Activated CD4-positive, alpha-beta T cell treated with anti-CD3 and anti-CD28 coated beads, Interleukin-2, amount 10 ng/mL, durations not matched to agents 7 days and 5 days (primary cell): ENCODE measurements at regions not wholly inside any gene's neighbourhood (a gene's known extent, or its start where the extent isn't known, plus 50 kb on each side); places are given as distances from the start of the nearest gene placed in this dataset.
"Not testable (repeated sequence)": the region's sequence is repeated elsewhere in the genome, so short reads cannot be mapped to it uniquely, and the experiment has no call there.

Source experiments
- CTCF ChIA-PET: fragments of 350-600 bp; sonication (Branson Sonifier 250); formaldehyde crosslinking; loops from one replicate; lab custom pipeline; 2021; ENCODE audit warnings: antibody characterized with exemption; lab: Charles Lee
- POLR2A ChIA-PET: fragments of 350-600 bp; sonication (Branson Sonifier 250); formaldehyde crosslinking; loops from one replicate; lab custom pipeline; 2021; ENCODE audit warnings: antibody characterized with exemption; lab: Charles Lee
- DNase-seq: peaks from one replicate; pipeline ENCODE4 v3.0.0-alpha.2; 2020
- H3K27ac Mint-ChIP-seq: one replicate; pipeline ENCODE4 v1.8.0; 2021; ENCODE audit warnings: mild to moderate bottlenecking, moderate library complexity, mixed read lengths
- H3K27me3 Mint-ChIP-seq: one replicate; pipeline ENCODE4 v1.8.0; 2021; ENCODE audit warnings: mixed read lengths
- H3K36me3 Mint-ChIP-seq: one replicate; pipeline ENCODE4 v1.8.0; 2021; ENCODE audit warnings: low read depth, mixed read lengths
- H3K4me1 Mint-ChIP-seq: one replicate; pipeline ENCODE4 v1.8.0; 2021; ENCODE audit warnings: mixed read lengths
- H3K4me3 Mint-ChIP-seq: one replicate; pipeline ENCODE4 v1.8.0; 2021; ENCODE audit warnings: mild to moderate bottlenecking, moderate library complexity, mixed read lengths
- H3K9me3 Mint-ChIP-seq: one replicate; pipeline ENCODE4 v1.8.0; 2021; ENCODE audit warnings: mixed read lengths

GRCh38 chr11:92457250-92457649 lies 232.6 kb downstream of the FAT3 start:
- H3K4me3 Mint-ChIP-seq, result no peak overlapping the region
- H3K9me3 Mint-ChIP-seq, result no peaks in the 10 kb centered on the region
- no peaks in the 10 kb centered on the region for H3K27me3 Mint-ChIP-seq
- DNase-seq, result no peak
- no peaks in the 10 kb centered on the region for H3K36me3 Mint-ChIP-seq
- CTCF ChIA-PET, result no interaction called here
- H3K4me1 Mint-ChIP-seq, result no peaks in the 10 kb centered on the region
- POLR2A ChIA-PET, result no interaction called here
- no peak overlapping the region for H3K27ac Mint-ChIP-seq

- Mint-ChIP-seq H3K4me1 (no peaks in the 10 kb centered on the region), H3K27me3 (no peaks in the 10 kb centered on the region), H3K36me3 (no peaks in the 10 kb centered on the region), H3K9me3 (no peaks in the 10 kb centered on the region), H3K27ac (no peak overlapping the region), H3K4me3 (no peak overlapping the region)
- DNase-seq, result no peak
- ChIA-PET CTCF (no interaction called here), POLR2A (no interaction called here)
Measured at GRCh38 chr11:92458486-92458885, 233.9 kb downstream of the FAT3 start.

GRCh38 chr11:92460213-92460612 lies 235.6 kb downstream of the FAT3 start:
- no peaks in the 10 kb centered on the region for H3K4me1 Mint-ChIP-seq
- CTCF ChIA-PET, result no interaction called here

GRCh38 chr11:92461447-92461846 lies 236.8 kb downstream of the FAT3 start:
- Mint-ChIP-seq H3K27me3 (no peaks in the 10 kb centered on the region), H3K9me3 (no peaks in the 10 kb centered on the region), H3K27ac (no peak overlapping the region), H3K4me3 (no peak overlapping the region), H3K36me3 (no peaks in the 10 kb centered on the region), H3K4me1 (no peaks in the 10 kb centered on the region)
- ChIA-PET CTCF (no interaction called here), POLR2A (no interaction called here)
- no peak for DNase-seq

More at GRCh38 chr11:92460213-92460612, 235.6 kb downstream of the FAT3 start:
- DNase-seq, result no peak
- Mint-ChIP-seq H3K27ac (no peak overlapping the region), H3K27me3 (no peaks in the 10 kb centered on the region), H3K9me3 (no peaks in the 10 kb centered on the region), H3K4me3 (no peak overlapping the region), H3K36me3 (no peaks in the 10 kb centered on the region)
- POLR2A ChIA-PET, result no interaction called here

GRCh38 chr11:92462821-92463220 lies 238.2 kb downstream of the FAT3 start:
- H3K36me3 Mint-ChIP-seq, result no peaks in the 10 kb centered on the region
- no peaks in the 10 kb centered on the region for H3K9me3 Mint-ChIP-seq
- no peak overlapping the region for H3K4me3 Mint-ChIP-seq
- ChIA-PET POLR2A (no interaction called here), CTCF (no interaction called here)
- no peak for DNase-seq
- H3K27ac Mint-ChIP-seq, result no peak overlapping the region
- H3K27me3 Mint-ChIP-seq, result no peaks in the 10 kb centered on the region
- no peaks in the 10 kb centered on the region for H3K4me1 Mint-ChIP-seq

- CTCF ChIA-PET, result no interaction called here
Measured at GRCh38 chr11:92464822-92465221, 240.2 kb downstream of the FAT3 start.

GRCh38 chr11:92465410-92465809 lies 240.8 kb downstream of the FAT3 start:
- not testable (repeated sequence) for H3K4me1 Mint-ChIP-seq, H3K4me3 Mint-ChIP-seq

More at GRCh38 chr11:92464822-92465221, 240.2 kb downstream of the FAT3 start:
- H3K4me3 Mint-ChIP-seq, result no peak overlapping the region
- H3K27me3 Mint-ChIP-seq, result no peaks in the 10 kb centered on the region
- no peak for DNase-seq
- no peaks in the 10 kb centered on the region for H3K9me3 Mint-ChIP-seq
- no peaks in the 10 kb centered on the region for H3K4me1 Mint-ChIP-seq
- H3K27ac Mint-ChIP-seq, result no peak overlapping the region
- POLR2A ChIA-PET, result no interaction called here
- H3K36me3 Mint-ChIP-seq, result no peaks in the 10 kb centered on the region

GRCh38 chr11:92473736-92474135 lies 249.1 kb downstream of the FAT3 start:
- Mint-ChIP-seq H3K4me1 (no peaks in the 10 kb centered on the region), H3K27ac (no peak overlapping the region), H3K9me3 (no peaks in the 10 kb centered on the region), H3K36me3 (no peaks in the 10 kb centered on the region), H3K27me3 (no peaks in the 10 kb centered on the region), H3K4me3 (no peak overlapping the region)
- ChIA-PET CTCF (no interaction called here), POLR2A (no interaction called here)
- DNase-seq, result no peak

More at GRCh38 chr11:92465410-92465809, 240.8 kb downstream of the FAT3 start:
- H3K27ac Mint-ChIP-seq, POLR2A ChIA-PET, H3K36me3 Mint-ChIP-seq, H3K9me3 Mint-ChIP-seq, DNase-seq, H3K27me3 Mint-ChIP-seq, CTCF ChIA-PET: not testable (repeated sequence)

GRCh38 chr11:92475316-92475715 lies 250.7 kb downstream of the FAT3 start:
- DNase-seq, result no peak
- Mint-ChIP-seq H3K4me1 (no peaks in the 10 kb centered on the region), H3K27me3 (no peaks in the 10 kb centered on the region), H3K27ac (no peak overlapping the region), H3K9me3 (no peaks in the 10 kb centered on the region), H3K4me3 (no peak overlapping the region), H3K36me3 (no peaks in the 10 kb centered on the region)
- ChIA-PET POLR2A (no interaction called here), CTCF (no interaction called here)

GRCh38 chr11:92475819-92476218 lies 251.2 kb downstream of the FAT3 start:
- Mint-ChIP-seq H3K36me3 (no peaks in the 10 kb centered on the region), H3K27me3 (no peaks in the 10 kb centered on the region), H3K27ac (no peak overlapping the region), H3K9me3 (no peaks in the 10 kb centered on the region), H3K4me1 (no peaks in the 10 kb centered on the region), H3K4me3 (no peak overlapping the region)
- POLR2A ChIA-PET, result no interaction called here
- DNase-seq, result no peak
- CTCF ChIA-PET, result no interaction called here

- Mint-ChIP-seq H3K27ac (no peak overlapping the region), H3K4me3 (no peak overlapping the region), H3K36me3 (no peaks in the 10 kb centered on the region), H3K9me3 (no peaks in the 10 kb centered on the region), H3K27me3 (no peaks in the 10 kb centered on the region), H3K4me1 (no peaks in the 10 kb centered on the region)
- ChIA-PET CTCF (interaction anchor here (0.6 kb wide), 1 partner anchor 82 kb away, joined by 4 read pairs; no protein-coding TSS in a partner anchor), POLR2A (no interaction called here)
- DNase-seq, result no peak
Measured at GRCh38 chr11:92477686-92478085, 253.1 kb downstream of the FAT3 start.

- DNase-seq, result no peak
- H3K4me3 Mint-ChIP-seq, result no peak overlapping the region
- H3K9me3 Mint-ChIP-seq, result no peaks in the 10 kb centered on the region
- POLR2A ChIA-PET, result no interaction called here
- no peaks in the 10 kb centered on the region for H3K4me1 Mint-ChIP-seq
- no peaks in the 10 kb centered on the region for H3K36me3 Mint-ChIP-seq
- H3K27ac Mint-ChIP-seq, result no peak overlapping the region
- H3K27me3 Mint-ChIP-seq, result no peaks in the 10 kb centered on the region
- CTCF ChIA-PET, result no interaction called here
Measured at GRCh38 chr11:92480499-92480898, 255.9 kb downstream of the FAT3 start.

GRCh38 chr11:92482492-92483060 lies 258.0 kb downstream of the FAT3 start:
- Mint-ChIP-seq H3K27me3 (no peaks in the 10 kb centered on the region), H3K36me3 (no peaks in the 10 kb centered on the region), H3K4me1 (no peaks in the 10 kb centered on the region), H3K27ac (no peak overlapping the region), H3K4me3 (no peak overlapping the region), H3K9me3 (no peaks in the 10 kb centered on the region)
- no peak for DNase-seq
- ChIA-PET POLR2A (no interaction called here), CTCF (interaction anchor here (0.7 kb wide), 1 partner anchor 17 kb away, joined by 4 read pairs; no protein-coding TSS in a partner anchor)

GRCh38 chr11:92484570-92484969 lies 260.0 kb downstream of the FAT3 start:
- H3K9me3 Mint-ChIP-seq, result no peaks in the 10 kb centered on the region
- no peaks in the 10 kb centered on the region for H3K36me3 Mint-ChIP-seq
- H3K27ac Mint-ChIP-seq, result no peak overlapping the region
- no peak for DNase-seq
- no peaks in the 10 kb centered on the region for H3K27me3 Mint-ChIP-seq
- POLR2A ChIA-PET, result no interaction called here
- H3K4me3 Mint-ChIP-seq, result no peak overlapping the region
- no peaks in the 10 kb centered on the region for H3K4me1 Mint-ChIP-seq
- CTCF ChIA-PET, result no interaction called here
